ENCODE measurements at regions not wholly inside any gene's neighbourhood (a gene's known extent, or its start where the extent isn't known, plus 50 kb on each side); places are given as distances from the start of the nearest gene placed in this dataset.

GRCh38 chr13:89372193-89372592 is 1701.0 kb downstream of the SLITRK5 start:
- H3K9ac ChIP-seq (ENCODE audit: insufficient read depth in 1 of 2, low read depth in 2 of 2, low read length in 2 of 2) = no peak overlapping the region
- no peak overlapping the region for H3K27ac ChIP-seq (ENCODE audit: extremely low read depth, low read depth, low read length)
- no peak overlapping the region for H2AFZ ChIP-seq (ENCODE audit: low read depth, low read length)
- H3K79me2 ChIP-seq (ENCODE audit: control insufficient read depth, insufficient read depth, low read length) = no peaks in the 10 kb centered on the region
- POLR2A ChIA-PET = no interaction called here
- no peak overlapping the region for H3K4me2 ChIP-seq (ENCODE audit: insufficient read depth, low read length)
- no peaks in the 10 kb centered on the region for H3K9me1 ChIP-seq (ENCODE audit: control insufficient read depth, insufficient read depth, low read length)
- no peaks in the 10 kb centered on the region for H3K9me3 ChIP-seq (replicated peaks; ENCODE audit: control insufficient read depth, insufficient read depth, low read depth, low read length)
- no peaks in the 10 kb centered on the region for H3K36me3 ChIP-seq (ENCODE audit: control insufficient read depth, insufficient read depth, low read length)
- FAIRE-seq (no peak), ATAC-seq (no peak), DNase-seq (ENCODE audit: extremely low read depth in 1 of 4, low spot score in 3 of 4) (no peak)
- no TSS peak for BruUV-seq (replicated peaks)
- WGBS (ENCODE audit: insufficient coverage, low coverage, missing lambda C conversion rate) = 0% methylated on average over 3 of the region's 3 CpGs
- intact Hi-C loops (cut with micrococcal nuclease) (no loop called here), in situ Hi-C loops (cut with MboI) (no loop called here)
- H4K20me1 ChIP-seq (replicated peaks; ENCODE audit: control insufficient read depth, insufficient read depth, low read length) = no peaks in the 10 kb centered on the region
- no peaks in the 10 kb centered on the region for H3K27me3 ChIP-seq (ENCODE audit: control insufficient read depth in 2 of 2, insufficient read depth in 2 of 2, low read length in 2 of 2)
- CTCF ChIA-PET (ENCODE audit: low intra/inter-chr PET ratio) = no interaction called here
- TF ChIP-seq ELF1 (tag; IDR thresholded peaks at IDR 0.05) (no peak), CCAR2 (IDR thresholded peaks at IDR 0.05; ENCODE audit: low read depth, low read length) (no peak), MECOM (CRISPR knock-in tag; IDR thresholded peaks at IDR 0.05) (no peak), E2F6 (IDR thresholded peaks at IDR 0.05; ENCODE audit: borderline replicate concordance in 1 of 2, extremely low read depth in 1 of 2, insufficient read depth in 1 of 2, insufficient read length in 1 of 2, low read depth in 1 of 2, low read length in 1 of 2, poor library complexity in 1 of 2, severe bottlenecking in 1 of 2) (no peak), U2AF1 (optimal IDR thresholded peaks at IDR 0.05; ENCODE audit: low read depth, low read length) (no peak), POLR2H (tag; IDR thresholded peaks at IDR 0.05; ENCODE audit: low read depth) (no peak), KAT8 (IDR thresholded peaks at IDR 0.05; ENCODE audit: low read depth) (no peak), HNRNPH1 (optimal IDR thresholded peaks at IDR 0.05; ENCODE audit: low read depth, low read length) (no peak), NEUROD1 (IDR thresholded peaks at IDR 0.05; ENCODE audit: borderline replicate concordance, low read depth, low read length, partially characterized antibody) (no peak), HIVEP1 (CRISPR knock-in tag; IDR thresholded peaks at IDR 0.05) (no peak), ZNF57 (CRISPR knock-in tag; IDR thresholded peaks at IDR 0.05) (no peak), ZNF551 (CRISPR knock-in tag; IDR thresholded peaks at IDR 0.05) (no peak), MBD2 (IDR thresholded peaks at IDR 0.05; ENCODE audit: borderline replicate concordance, low read depth) (no peak)
- H3K4me3 ChIP-seq = no peak overlapping the region
- no peaks in the 10 kb centered on the region for H3K4me1 ChIP-seq (replicated peaks in 1 of 2; ENCODE audit: control insufficient read depth in 2 of 2, insufficient read depth in 2 of 2, low read length in 2 of 2)

Measured in K562 (cell line).